ENCODE measurements at regions not wholly inside any gene's neighbourhood (a gene's known extent, or its start where the extent isn't known, plus 50 kb on each side); places are given as distances from the start of the nearest gene placed in this dataset.
"Not testable (repeated sequence)": the region's sequence is repeated elsewhere in the genome, so short reads cannot be mapped to it uniquely, and the experiment has no call there.

GRCh38 chr12:102297412-102297811 lies 99.8 kb upstream of the PMCH start:
- no peak for DNase-seq

- DNase-seq, result no peak
These were observed 96.9 kb upstream of the PMCH start for GRCh38 chr12:102294568-102294967.

GRCh38 chr12:102291498-102292440 lies 94.1 kb upstream of the PMCH start:
- not testable (repeated sequence) for DNase-seq

- DNase-seq, result not testable (repeated sequence)
These were observed 92.1 kb upstream of the PMCH start for GRCh38 chr12:102289702-102290101.

GRCh38 chr12:102281231-102281630 lies 83.6 kb upstream of the PMCH start:
- no peak for DNase-seq

GRCh38 chr12:102255687-102256086 lies 58.1 kb upstream of the PMCH start:
- not testable (repeated sequence) for DNase-seq

- not testable (repeated sequence) for DNase-seq
These were observed 53.4 kb upstream of the PMCH start for GRCh38 chr12:102251005-102251404.

GRCh38 chr12:102249079-102249841 lies 51.6 kb upstream of the PMCH start:
- no peak for DNase-seq

Measured in CD4-positive, alpha-beta T cell treated with Interferon alpha-2 for 1 hour (primary cell).